Breast epithelium (tissue), 4 donors: ENCODE measurements at regions not wholly inside any gene's neighbourhood (a gene's known extent, or its start where the extent isn't known, plus 50 kb on each side); places are given as distances from the start of the nearest gene placed in this dataset.
A peak's percentile ranks its signal among the peaks of the same experiment; 100 is the strongest.
"Not testable (repeated sequence)": the region's sequence is repeated elsewhere in the genome, so short reads cannot be mapped to it uniquely, and the experiment has no call there.

ENCODE experiments used
- DNase-seq, 2 donors: peaks; one replicate each; pipeline ENCODE4 v3.0.0-alpha.2; 2019; ENCODE audit warnings: low spot score in 2 of 2
- H3K27ac ChIP-seq, 2 donors: fragments of 200-600 bp; sonication (generic) in 1 of 2; one replicate each; pipeline ENCODE4 v1.5.1; 2016 to 2019; ENCODE audit warnings: mild to moderate bottlenecking in 1 of 2
- H3K27me3 ChIP-seq, 2 donors: fragments of 200-600 bp; sonication (generic) in 1 of 2; one replicate each; pipeline versions ENCODE4 v1.5.1 to v1.6.0; 2017 to 2019; ENCODE audit warnings: control low read depth in 1 of 2, mild to moderate bottlenecking in 1 of 2
- H3K36me3 ChIP-seq: fragments of 200-600 bp; one replicate; pipeline ENCODE4 v1.5.1; 2019
- H3K4me1 ChIP-seq, 2 donors: fragments of 200-600 bp; sonication (generic); one replicate each; pipeline ENCODE4 v1.5.1; 2016 to 2019; ENCODE audit warnings: control low read depth in 1 of 2
- H3K4me3 ChIP-seq, 3 donors: fragments of 200-600 bp; sonication (generic); 1 replicate in 2 of 3; 2 replicates in 1 of 3; pipeline ENCODE4 v1.5.1; 2016 to 2019; ENCODE audit warnings: mild to moderate bottlenecking in 3 of 3, moderate library complexity in 2 of 3
- H3K9me3 ChIP-seq, 2 donors: fragments of 200-600 bp; sonication (generic) in 1 of 2; one replicate each; pipeline ENCODE4 v1.5.1; 2016 to 2019; ENCODE audit warnings: control low read depth in 1 of 2
- CTCF ChIP-seq, 3 donors: fragments of 450-650 bp; IDR thresholded peaks; one replicate each; pipeline ENCODE4 v1.5.1; 2016 to 2017; ENCODE audit warnings: antibody characterized with exemption in 3 of 3, mild to moderate bottlenecking in 3 of 3, moderate library complexity in 3 of 3
- POLR2A ChIP-seq: fragments of 450-650 bp; IDR thresholded peaks from one replicate; pipeline ENCODE4 v1.6.1; 2016; ENCODE audit warnings: antibody characterized with exemption, mild to moderate bottlenecking, moderate library complexity
- POLR2AphosphoS5 ChIP-seq, 3 donors: sonication (generic); formaldehyde crosslinking; IDR thresholded peaks; one replicate each; pipeline ENCODE4 v1.6.1; 2017; ENCODE audit warnings: antibody characterized with exemption in 3 of 3
- intact Hi-C: fragments of 100-400 bp; cut with DNase I; formaldehyde crosslinking; loops from one replicate; pipeline ENCODE4 v1.15.1; 2023; ENCODE audit warnings: low total_unique reads

DNA sequence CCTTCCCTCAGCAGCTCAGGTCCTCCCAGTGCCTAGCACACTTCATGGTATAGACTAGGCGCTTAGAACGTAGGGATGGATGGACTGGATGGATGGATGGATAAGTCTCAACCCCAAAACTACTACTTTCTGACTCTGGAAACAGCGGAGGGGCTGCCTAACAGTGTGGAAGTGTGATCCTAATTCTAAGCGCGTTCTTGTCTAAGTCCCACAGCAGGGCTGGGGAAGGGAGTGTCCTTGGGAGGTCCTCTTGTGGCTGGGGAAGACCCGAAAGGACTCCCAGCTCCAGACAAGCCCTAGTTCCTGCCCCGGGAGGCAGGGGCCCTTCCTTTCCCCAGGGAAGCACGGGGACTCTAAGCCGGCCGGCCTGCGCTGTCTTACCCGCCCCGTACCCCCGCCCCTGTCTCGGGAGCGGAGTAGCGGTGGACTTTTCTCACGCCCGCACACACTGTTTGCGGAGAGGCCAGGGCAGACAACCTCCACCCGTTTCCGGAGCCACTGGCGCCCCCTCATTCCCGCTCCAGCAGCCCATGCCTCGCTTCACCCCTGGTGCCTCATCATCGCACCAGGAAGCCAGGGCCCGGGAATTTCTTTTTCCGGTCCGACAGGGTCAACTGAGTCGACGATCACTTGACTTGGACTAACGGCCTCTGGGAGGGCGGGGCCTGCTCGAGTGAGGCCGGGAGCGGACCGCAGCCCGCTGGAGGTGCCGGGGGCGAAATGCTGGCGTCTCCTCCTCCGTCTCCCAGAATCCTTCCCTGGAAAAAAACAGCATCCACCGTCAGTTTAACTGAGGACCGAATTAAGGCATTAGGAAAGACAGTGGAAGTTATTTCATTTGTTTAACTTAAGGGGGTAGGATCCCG, 133.3 kb downstream of the TBC1D2B start:
- Histone ChIP-seq H3K9me3 (no peaks in the 10 kb centered on the region), H3K4me3 (peak overlapping the region; percentile 49 to 72 (median 50)), H3K4me1 (no peaks in the 10 kb centered on the region), H3K27ac (peak overlapping the region; percentile 70 to 82), H3K27me3 (no peaks in the 10 kb centered on the region), H3K36me3 (no peaks in the 10 kb centered on the region)
- DNase-seq = peak; percentile 48 to 74
- intact Hi-C loops = no loop called here
- no peak for TF ChIP-seq POLR2A

- no peak for TF ChIP-seq POLR2A
- TF ChIP-seq CTCF (IDR thresholded peaks at IDR 0.05) = no peak
- TF ChIP-seq POLR2AphosphoS5 (IDR thresholded peaks at IDR 0.05) = no peak
- Histone ChIP-seq H3K36me3 (no peaks in the 10 kb centered on the region), H3K27ac (no peak overlapping the region), H3K4me1 (no peaks in the 10 kb centered on the region), H3K9me3 (no peaks in the 10 kb centered on the region), H3K27me3 (no peaks in the 10 kb centered on the region), H3K4me3 (no peak overlapping the region)
- intact Hi-C loops = no loop called here
- DNase-seq = no peak
Observed at GRCh38 chr15:77942611-77943211, 134.8 kb downstream of the TBC1D2B start.

GRCh38 chr15:77941090-77941827, 136.3 kb downstream of the TBC1D2B start:
- H3K4me1 ChIP-seq, H3K9me3 ChIP-seq, H3K27me3 ChIP-seq, intact Hi-C loops, DNase-seq, H3K36me3 ChIP-seq, H3K27ac ChIP-seq, H3K4me3 ChIP-seq: not testable (repeated sequence)

DNA sequence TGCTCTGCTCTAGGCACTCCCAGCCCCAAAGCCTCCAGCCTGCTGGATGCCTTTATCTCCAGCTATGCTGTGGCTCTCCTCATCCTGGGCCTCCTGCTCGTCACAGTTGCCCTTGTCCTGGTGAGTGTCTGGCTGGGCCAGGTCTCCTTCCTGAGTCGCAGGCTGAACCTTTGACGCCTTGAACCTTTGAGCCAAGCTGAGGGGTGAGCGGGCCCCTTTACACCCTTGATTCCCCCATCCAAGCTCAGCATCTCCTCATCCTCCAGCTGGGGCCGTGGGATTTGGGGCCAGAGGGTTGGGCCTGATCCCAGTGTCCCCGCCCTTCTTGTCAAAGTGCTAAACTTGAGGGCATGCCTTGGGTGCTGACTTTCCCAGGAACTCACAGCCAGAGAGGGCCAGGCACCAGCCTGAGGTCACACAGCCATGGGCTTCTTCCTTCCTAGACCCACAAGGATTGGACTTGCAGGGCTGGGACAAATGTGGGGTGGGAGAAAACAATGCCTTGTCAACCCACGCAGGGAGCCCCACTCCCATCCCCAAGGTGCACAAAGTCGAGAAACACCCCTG, 137.0 kb downstream of the TBC1D2B start:
- Histone ChIP-seq H3K4me3 (no peak overlapping the region), H3K36me3 (no peaks in the 10 kb centered on the region), H3K4me1 (no peaks in the 10 kb centered on the region), H3K27me3 (no peaks in the 10 kb centered on the region), H3K9me3 (no peaks in the 10 kb centered on the region), H3K27ac (no peak overlapping the region)
- no peak for DNase-seq
- TF ChIP-seq POLR2A = no peak
- TF ChIP-seq CTCF (IDR thresholded peaks at IDR 0.05) = no peak
- no peak for TF ChIP-seq POLR2AphosphoS5 (IDR thresholded peaks at IDR 0.05)
- intact Hi-C loops = no loop called here

GRCh38 chr15:77939851-77940250, 137.7 kb downstream of the TBC1D2B start:
- TF ChIP-seq POLR2AphosphoS5 (IDR thresholded peaks at IDR 0.05) (no peak), POLR2A (no peak), CTCF (IDR thresholded peaks at IDR 0.05) (no peak)
- no peak for DNase-seq
- Histone ChIP-seq H3K4me3 (no peak overlapping the region), H3K4me1 (no peaks in the 10 kb centered on the region), H3K9me3 (no peaks in the 10 kb centered on the region), H3K27ac (no peak overlapping the region), H3K27me3 (no peaks in the 10 kb centered on the region), H3K36me3 (no peaks in the 10 kb centered on the region)
- intact Hi-C loops = no loop called here

- H3K27me3 ChIP-seq, H3K36me3 ChIP-seq, intact Hi-C loops, H3K27ac ChIP-seq, H3K9me3 ChIP-seq, DNase-seq, H3K4me3 ChIP-seq, H3K4me1 ChIP-seq: not testable (repeated sequence)
Observed at GRCh38 chr15:77939026-77939425, 138.5 kb downstream of the TBC1D2B start.

GRCh38 chr15:77938546-77938945, 139.0 kb downstream of the TBC1D2B start:
- H3K4me3 ChIP-seq, DNase-seq, H3K27ac ChIP-seq, H3K36me3 ChIP-seq, intact Hi-C loops, H3K27me3 ChIP-seq, H3K9me3 ChIP-seq, H3K4me1 ChIP-seq: not testable (repeated sequence)

DNA sequence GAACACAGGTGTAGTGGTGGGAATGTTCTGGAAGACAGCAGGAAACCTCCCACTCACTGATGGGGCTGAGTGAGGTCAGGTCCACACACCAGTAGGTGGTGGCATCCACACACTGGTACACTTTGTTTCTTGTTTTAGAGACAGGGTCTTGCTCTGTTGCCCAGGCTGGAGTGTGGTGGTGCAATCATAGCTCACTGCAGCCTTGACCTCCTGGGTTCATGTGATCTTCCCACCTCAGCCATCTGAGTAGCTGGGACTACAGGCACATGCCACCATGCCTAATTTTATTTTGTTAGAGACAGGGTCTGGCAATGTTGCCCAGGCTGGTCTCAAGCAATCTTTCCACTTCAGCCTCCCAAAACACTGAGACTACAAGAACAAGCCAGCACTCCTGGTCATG, 140.9 kb downstream of the TBC1D2B start:
- intact Hi-C loops, H3K27me3 ChIP-seq, H3K4me1 ChIP-seq: not testable (repeated sequence)

DNA sequence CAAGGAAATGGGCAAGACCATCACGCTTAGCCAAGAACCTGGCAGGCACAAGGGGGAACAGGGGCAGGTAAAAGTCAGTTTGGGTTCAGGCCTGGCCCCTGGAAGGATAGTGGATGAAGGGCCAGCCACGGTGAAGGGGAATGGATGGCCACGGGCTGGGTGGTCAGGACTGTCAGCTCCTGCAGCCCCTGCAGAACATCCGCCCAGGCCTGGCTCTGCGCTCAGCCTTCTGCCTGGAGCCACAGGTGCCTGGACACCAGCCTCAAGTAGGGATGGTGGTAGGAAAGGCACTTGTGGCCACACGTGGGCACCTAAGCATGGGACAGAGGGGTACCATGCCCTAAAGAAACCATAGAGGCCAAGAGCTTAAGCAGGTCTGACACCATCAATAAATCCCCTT, 143.0 kb downstream of the TBC1D2B start:
- intact Hi-C loops, H3K27me3 ChIP-seq, H3K9me3 ChIP-seq, H3K36me3 ChIP-seq, H3K4me3 ChIP-seq, H3K4me1 ChIP-seq, H3K27ac ChIP-seq, DNase-seq: not testable (repeated sequence)

More for the DNA sequence above, 140.9 kb downstream of the TBC1D2B start:
- H3K27ac ChIP-seq, H3K36me3 ChIP-seq, H3K9me3 ChIP-seq, H3K4me3 ChIP-seq, DNase-seq: not testable (repeated sequence)
